ENCODE measurements at regions not wholly inside any gene's neighbourhood (a gene's known extent, or its start where the extent isn't known, plus 50 kb on each side); places are given as distances from the start of the nearest gene placed in this dataset.
A peak's percentile ranks its signal among the peaks of the same experiment; 100 is the strongest.

DNA sequence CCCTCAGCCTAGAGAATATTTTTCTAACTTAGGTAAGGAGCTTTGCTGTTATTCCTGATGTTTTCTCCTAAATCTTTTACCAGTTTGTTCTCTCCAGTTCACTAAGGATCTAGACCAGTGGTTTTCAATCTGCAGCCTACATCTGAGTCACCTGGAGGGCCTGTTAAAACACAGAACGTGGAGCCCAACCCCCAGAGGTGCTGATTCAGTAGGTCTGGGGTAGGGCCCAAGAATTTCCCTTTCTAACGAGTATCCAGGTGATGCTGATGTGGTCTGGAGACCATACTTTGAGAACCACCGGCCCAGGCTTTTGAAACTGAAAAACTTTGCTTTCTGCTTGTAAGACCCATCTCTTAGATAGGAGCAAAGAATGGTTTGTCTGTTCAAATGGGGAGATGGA, 51.2 kb upstream of the KMT2E start:
- Histone ChIP-seq H3K4me3 (ENCODE audit: low read depth, low read length) (no peak overlapping the region), H3K4me1 (no peaks in the 10 kb centered on the region), H3K27ac (no peak overlapping the region), H3K36me3 (ENCODE audit: control insufficient read depth, insufficient read depth, low read length) (no peaks in the 10 kb centered on the region), H3K27me3 (ENCODE audit: control insufficient read depth, insufficient read depth, low read length) (no peaks in the 10 kb centered on the region), H3K79me2 (no peaks in the 10 kb centered on the region), H3K9ac (no peak overlapping the region), H2AFZ (peak overlapping the region; percentile 19), H3K4me2 (ENCODE audit: low read length) (no peak overlapping the region), H3K9me3 (ENCODE audit: control insufficient read depth, low read length) (no peaks in the 10 kb centered on the region)
- TF ChIP-seq, protein P1, sequence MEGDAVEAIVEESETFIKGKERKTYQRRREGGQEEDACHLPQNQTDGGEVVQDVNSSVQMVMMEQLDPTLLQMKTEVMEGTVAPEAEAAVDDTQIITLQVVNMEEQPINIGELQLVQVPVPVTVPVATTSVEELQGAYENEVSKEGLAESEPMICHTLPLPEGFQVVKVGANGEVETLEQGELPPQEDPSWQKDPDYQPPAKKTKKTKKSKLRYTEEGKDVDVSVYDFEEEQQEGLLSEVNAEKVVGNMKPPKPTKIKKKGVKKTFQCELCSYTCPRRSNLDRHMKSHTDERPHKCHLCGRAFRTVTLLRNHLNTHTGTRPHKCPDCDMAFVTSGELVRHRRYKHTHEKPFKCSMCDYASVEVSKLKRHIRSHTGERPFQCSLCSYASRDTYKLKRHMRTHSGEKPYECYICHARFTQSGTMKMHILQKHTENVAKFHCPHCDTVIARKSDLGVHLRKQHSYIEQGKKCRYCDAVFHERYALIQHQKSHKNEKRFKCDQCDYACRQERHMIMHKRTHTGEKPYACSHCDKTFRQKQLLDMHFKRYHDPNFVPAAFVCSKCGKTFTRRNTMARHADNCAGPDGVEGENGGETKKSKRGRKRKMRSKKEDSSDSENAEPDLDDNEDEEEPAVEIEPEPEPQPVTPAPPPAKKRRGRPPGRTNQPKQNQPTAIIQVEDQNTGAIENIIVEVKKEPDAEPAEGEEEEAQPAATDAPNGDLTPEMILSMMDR (IDR thresholded peaks at IDR 0.05) = no peak

DNA sequence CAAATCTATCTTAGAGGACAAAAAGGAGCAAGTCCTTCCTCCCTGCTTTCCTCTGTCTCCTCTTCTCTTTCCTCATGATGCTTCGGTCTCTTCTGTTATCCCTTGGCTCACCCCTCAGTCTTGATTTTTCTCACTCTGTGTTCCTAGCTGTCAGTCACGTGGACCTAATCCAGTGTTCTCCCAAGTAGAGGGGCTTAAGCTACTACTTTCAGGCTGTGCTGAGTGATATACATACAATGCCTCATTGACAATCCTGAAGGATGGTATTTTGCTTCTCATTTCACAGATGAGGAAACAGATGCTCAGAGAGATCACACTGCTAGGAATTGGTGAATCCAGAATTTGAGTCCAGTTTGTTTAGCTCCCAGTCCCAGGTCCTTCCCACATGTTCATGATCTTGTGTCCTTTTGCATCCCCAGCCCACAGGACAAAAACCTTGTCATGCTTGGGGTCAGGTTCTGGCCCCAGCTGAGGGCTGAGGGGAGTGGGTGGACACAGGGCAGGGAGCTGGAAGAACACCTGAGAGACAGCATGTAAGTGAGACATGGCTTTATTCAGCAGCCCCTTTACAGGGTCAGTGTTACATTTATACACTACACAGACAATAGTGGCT, 50.5 kb upstream of the KMT2E start:
- Histone ChIP-seq H3K27ac (no peak overlapping the region), H3K36me3 (ENCODE audit: control insufficient read depth, insufficient read depth, low read length) (no peaks in the 10 kb centered on the region), H3K79me2 (no peaks in the 10 kb centered on the region), H3K4me3 (ENCODE audit: low read depth, low read length) (no peak overlapping the region), H3K9ac (no peak overlapping the region), H3K9me3 (ENCODE audit: control insufficient read depth, low read length) (no peaks in the 10 kb centered on the region), H3K4me2 (ENCODE audit: low read length) (no peak overlapping the region), H2AFZ (no peak overlapping the region), H3K27me3 (ENCODE audit: control insufficient read depth, insufficient read depth, low read length) (no peaks in the 10 kb centered on the region), H3K4me1 (no peaks in the 10 kb centered on the region)
- TF ChIP-seq, protein P1 (IDR thresholded peaks at IDR 0.05) = no peak

DNA sequence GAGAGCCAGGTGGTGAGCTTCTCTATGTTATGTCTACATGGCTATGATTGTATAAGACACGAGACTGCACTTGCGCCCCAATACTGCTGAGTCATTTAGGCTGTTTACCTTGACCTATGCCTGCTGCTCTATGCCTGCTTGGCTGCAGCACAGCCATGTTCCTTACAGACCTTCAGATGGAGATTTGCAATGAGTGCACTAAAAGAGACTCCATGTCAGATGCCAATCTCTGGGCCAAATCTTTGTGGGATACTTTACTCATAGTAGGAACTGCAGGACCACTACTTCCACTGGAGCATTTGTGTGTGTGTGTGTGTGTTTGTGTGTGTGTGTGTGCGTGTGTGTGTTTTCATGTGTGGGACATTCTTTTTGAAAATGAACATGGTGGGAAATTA, 50.0 kb upstream of the KMT2E start:
- Histone ChIP-seq H3K79me2 (no peaks in the 10 kb centered on the region), H3K4me2 (ENCODE audit: low read length) (no peak overlapping the region), H3K36me3 (ENCODE audit: control insufficient read depth, insufficient read depth, low read length) (no peaks in the 10 kb centered on the region), H2AFZ (no peak overlapping the region), H3K9ac (no peak overlapping the region), H3K27ac (no peak overlapping the region), H3K27me3 (ENCODE audit: control insufficient read depth, insufficient read depth, low read length) (no peaks in the 10 kb centered on the region), H3K9me3 (ENCODE audit: control insufficient read depth, low read length) (no peaks in the 10 kb centered on the region), H3K4me1 (no peaks in the 10 kb centered on the region), H3K4me3 (ENCODE audit: low read depth, low read length) (no peak overlapping the region)
- TF ChIP-seq, protein P1 (IDR thresholded peaks at IDR 0.05) = no peak

Data from parathyroid adenoma (tissue), 2 donors.